Right atrium auricular region (tissue), 2 donors: ENCODE measurements at regions not wholly inside any gene's neighbourhood (a gene's known extent, or its start where the extent isn't known, plus 50 kb on each side); places are given as distances from the start of the nearest gene placed in this dataset.
A peak's percentile ranks its signal among the peaks of the same experiment; 100 is the strongest.
"Not testable (repeated sequence)": the region's sequence is repeated elsewhere in the genome, so short reads cannot be mapped to it uniquely, and the experiment has no call there.

ENCODE experiments used
- DNase-seq: peaks from one replicate; pipeline ENCODE4 v3.0.0-alpha.2; 2019; ENCODE audit warnings: low spot score
- H3K27ac ChIP-seq, 2 donors: fragments of 200-600 bp; sonication (generic); 1 replicate in 1 of 2; 2 replicates in 1 of 2; pipeline ENCODE4 v1.5.1; 2016 to 2019
- H3K27me3 ChIP-seq, 2 donors: fragments of 200-600 bp; sonication (generic); one replicate each; pipeline versions ENCODE4 v1.5.1 to v1.6.0; 2017 to 2019
- H3K36me3 ChIP-seq: fragments of 200-600 bp; sonication (generic); one replicate; pipeline ENCODE4 v1.5.1; 2016
- H3K4me1 ChIP-seq, 2 donors: fragments of 200-600 bp; sonication (generic); one replicate each; pipeline versions ENCODE4 v1.5.1 to v1.6.0; 2017 to 2019
- H3K4me3 ChIP-seq, 2 donors: fragments of 200-600 bp; sonication (generic); 1 replicate in 1 of 2; 2 replicates in 1 of 2; pipeline ENCODE4 v1.5.1; 2017 to 2019; ENCODE audit warnings: mild to moderate bottlenecking in 1 of 2, moderate library complexity in 1 of 2
- H3K9me3 ChIP-seq, 2 donors: fragments of 200-600 bp; sonication (generic); one replicate each; pipeline ENCODE4 v1.5.1; 2019
- CTCF ChIP-seq, 2 donors: fragments of 200-600 bp; sonication (generic); IDR thresholded peaks; one replicate each; pipeline ENCODE4 v1.5.1; 2019; ENCODE audit warnings: antibody characterized with exemption in 2 of 2

GRCh38 chr5:102154791-102155605, 141.1 kb downstream of the SLCO4C1 start:
- DNase-seq, H3K27me3 ChIP-seq, H3K27ac ChIP-seq, H3K9me3 ChIP-seq, H3K36me3 ChIP-seq, H3K4me1 ChIP-seq: not testable (repeated sequence)
- peak overlapping the region in 1 of 2 donors; percentile 19 for H3K4me3 ChIP-seq

GRCh38 chr5:102154291-102154690, 141.8 kb downstream of the SLCO4C1 start:
- Histone ChIP-seq H3K9me3 (peaks cover 0 to 3% of the 10 kb centered on the region in 2 donors), H3K4me1 (no peaks in the 10 kb centered on the region), H3K27ac (no peak overlapping the region), H3K36me3 (no peaks in the 10 kb centered on the region), H3K4me3 (no peak overlapping the region), H3K27me3 (no peaks in the 10 kb centered on the region)
- no peak for TF ChIP-seq CTCF (IDR thresholded peaks at IDR 0.05)
- DNase-seq = no peak

- no peaks in the 10 kb centered on the region for H3K36me3 ChIP-seq
- H3K4me1 ChIP-seq = no peaks in the 10 kb centered on the region
- no peaks in the 10 kb centered on the region for H3K27me3 ChIP-seq
- no peak for DNase-seq
- H3K4me3 ChIP-seq = no peak overlapping the region
- peak in 1 of 2 donors; percentile 46 for TF ChIP-seq CTCF (IDR thresholded peaks at IDR 0.05)
- no peaks in the 10 kb centered on the region for H3K9me3 ChIP-seq
- H3K27ac ChIP-seq = no peak overlapping the region
Observed at GRCh38 chr5:102153003-102153759, 142.9 kb downstream of the SLCO4C1 start.

- Histone ChIP-seq H3K4me1 (no peaks in the 10 kb centered on the region), H3K9me3 (no peaks in the 10 kb centered on the region), H3K27ac (no peak overlapping the region), H3K27me3 (no peaks in the 10 kb centered on the region), H3K36me3 (no peaks in the 10 kb centered on the region), H3K4me3 (no peak overlapping the region)
- no peak for DNase-seq
- TF ChIP-seq CTCF (IDR thresholded peaks at IDR 0.05) = no peak
Observed at GRCh38 chr5:102139029-102139428, 157.1 kb downstream of the SLCO4C1 start.

GRCh38 chr5:102138243-102138653, 157.8 kb downstream of the SLCO4C1 start:
- no peak for DNase-seq
- no peak for TF ChIP-seq CTCF (IDR thresholded peaks at IDR 0.05)
- no peaks in the 10 kb centered on the region for H3K36me3 ChIP-seq
- no peaks in the 10 kb centered on the region for H3K27me3 ChIP-seq
- H3K9me3 ChIP-seq = no peaks in the 10 kb centered on the region
- no peak overlapping the region for H3K27ac ChIP-seq
- H3K4me3 ChIP-seq = no peak overlapping the region
- no peaks in the 10 kb centered on the region for H3K4me1 ChIP-seq

GRCh38 chr5:102130890-102131289, 165.2 kb downstream of the SLCO4C1 start:
- Histone ChIP-seq H3K36me3 (no peaks in the 10 kb centered on the region), H3K4me1 (no peaks in the 10 kb centered on the region), H3K27me3 (no peaks in the 10 kb centered on the region), H3K4me3 (no peak overlapping the region), H3K9me3 (no peaks in the 10 kb centered on the region), H3K27ac (no peak overlapping the region)
- TF ChIP-seq CTCF (IDR thresholded peaks at IDR 0.05) = no peak
- no peak for DNase-seq
